Liver (tissue), 7 donors: ENCODE measurements at regions not wholly inside any gene's neighbourhood (a gene's known extent, or its start where the extent isn't known, plus 50 kb on each side); places are given as distances from the start of the nearest gene placed in this dataset.

Experiments used
- DNase-seq: peaks from one replicate; pipeline ENCODE4 v3.0.0-alpha.2; 2017; ENCODE audit warnings: low spot score
- H3K27ac ChIP-seq, 2 donors: one replicate each; pipeline ENCODE4 v1.7.0; 2013; ENCODE audit warnings: inconsistent platforms in 2 of 2, low read length in 2 of 2, control low read depth in 1 of 2, low read depth in 1 of 2, mild to moderate bottlenecking in 1 of 2
- H3K27me3 ChIP-seq, 4 donors: one replicate each; pipeline versions ENCODE4 v1.6.1 to v1.7.0; 2013; ENCODE audit warnings: low read length in 3 of 4, inconsistent platforms in 1 of 4, mild to moderate bottlenecking in 1 of 4, moderate library complexity in 1 of 4; ENCODE audit not compliant: control insufficient read depth in 4 of 4, insufficient read depth in 4 of 4
- H3K36me3 ChIP-seq, 4 donors: one replicate each; pipeline versions ENCODE4 v1.6.1 to v1.7.0; 2013; ENCODE audit warnings: low read length in 3 of 4, mild to moderate bottlenecking in 3 of 4, low read depth in 1 of 4, moderate library complexity in 1 of 4; ENCODE audit not compliant: control insufficient read depth in 4 of 4, insufficient read depth in 3 of 4
- H3K4me1 ChIP-seq, 4 donors: one replicate each; pipeline versions ENCODE4 v1.6.1 to v1.7.0; 2013; ENCODE audit warnings: low read length in 3 of 4, mild to moderate bottlenecking in 3 of 4, moderate library complexity in 1 of 4; ENCODE audit not compliant: control insufficient read depth in 4 of 4, insufficient read depth in 4 of 4
- H3K4me3 ChIP-seq, 3 donors: one replicate each; pipeline versions ENCODE4 v1.6.1 to v1.7.0; 2013; ENCODE audit warnings: low read length in 3 of 3, control low read depth in 1 of 3, low read depth in 1 of 3, mild to moderate bottlenecking in 1 of 3
- H3K9ac ChIP-seq, 2 donors: one replicate each; pipeline ENCODE4 v1.7.0; 2013; ENCODE audit warnings: low read length in 2 of 2, mild to moderate bottlenecking in 2 of 2, moderate library complexity in 2 of 2, control low read depth in 1 of 2, low read depth in 1 of 2
- H3K9me3 ChIP-seq, 4 donors: one replicate each; pipeline versions ENCODE4 v1.6.1 to v1.7.0; 2013; ENCODE audit warnings: low read length in 3 of 4; ENCODE audit not compliant: control insufficient read depth in 4 of 4
- ATF3 ChIP-seq: IDR thresholded peaks from 2 replicates; pipeline ENCODE4 v1.6.1; 2016; ENCODE audit warnings: antibody characterized with exemption
- EGR1 ChIP-seq, 2 donors: IDR thresholded peaks; 2 replicates each; pipeline ENCODE4 v1.6.1; 2016 to 2018; ENCODE audit warnings: antibody characterized with exemption in 2 of 2, low read depth in 2 of 2
- FOXA1 ChIP-seq: IDR thresholded peaks from 2 replicates; pipeline ENCODE4 v1.6.1; 2016; ENCODE audit warnings: antibody characterized with exemption
- FOXA2 ChIP-seq: IDR thresholded peaks from 2 replicates; pipeline ENCODE4 v1.6.1; 2016; ENCODE audit warnings: antibody characterized with exemption
- GABPA ChIP-seq, 2 donors: IDR thresholded peaks in 1 of 2; conservative IDR thresholded peaks in 1 of 2; 2 replicates each; pipeline ENCODE4 v1.6.1; 2016; ENCODE audit warnings: antibody characterized with exemption in 2 of 2, mild to moderate bottlenecking in 1 of 2, moderate library complexity in 1 of 2
- HNF4A ChIP-seq, 2 donors: conservative IDR thresholded peaks; 2 replicates each; pipeline ENCODE4 v1.6.1; 2016; ENCODE audit warnings: antibody characterized with exemption in 2 of 2, mild to moderate bottlenecking in 2 of 2
- HNF4G ChIP-seq: IDR thresholded peaks from 2 replicates; pipeline ENCODE4 v1.6.1; 2016; ENCODE audit warnings: antibody characterized with exemption
- JUND ChIP-seq, 2 donors: IDR thresholded peaks; 2 replicates each; pipeline ENCODE4 v1.6.1; 2016; ENCODE audit warnings: antibody characterized with exemption in 2 of 2
- MAX ChIP-seq: IDR thresholded peaks from 2 replicates; pipeline ENCODE4 v1.6.1; 2016; ENCODE audit warnings: antibody characterized with exemption
- NR2F2 ChIP-seq: IDR thresholded peaks from 2 replicates; pipeline ENCODE4 v1.6.1; 2016; ENCODE audit warnings: antibody characterized with exemption
- RAD21 ChIP-seq, 2 donors: IDR thresholded peaks; 2 replicates each; pipeline ENCODE4 v1.6.1; 2016; ENCODE audit warnings: antibody characterized with exemption in 2 of 2, mild to moderate bottlenecking in 2 of 2
- RXRA ChIP-seq, 2 donors: IDR thresholded peaks; 2 replicates each; pipeline ENCODE4 v1.6.1; 2017 to 2018; ENCODE audit warnings: antibody characterized with exemption in 2 of 2, mild to moderate bottlenecking in 1 of 2
- SP1 ChIP-seq: IDR thresholded peaks from 2 replicates; pipeline ENCODE4 v1.6.1; 2018; ENCODE audit warnings: antibody characterized with exemption, mild to moderate bottlenecking
- TAF1 ChIP-seq: conservative IDR thresholded peaks from 2 replicates; pipeline ENCODE4 v1.6.1; 2016; ENCODE audit warnings: antibody characterized with exemption, mild to moderate bottlenecking
- YY1 ChIP-seq: IDR thresholded peaks from 2 replicates; pipeline ENCODE4 v1.6.1; 2016; ENCODE audit warnings: antibody characterized with exemption, mild to moderate bottlenecking
- ZBTB33 ChIP-seq: IDR thresholded peaks from 2 replicates; pipeline ENCODE4 v1.6.1; 2016; ENCODE audit warnings: antibody characterized with exemption
- WGBS: extraction: QIAGEN DNeasy Blood & Tissue Kit; methylation state at CpG from one replicate; pipeline ENCODE4 v1.1.7; 2013; 5-methylcytosine and 5-hydroxymethylcytosine counted together
- donor health status: healthy.
- donor health status: healthy.
- donor health status: healthy.
- donor health status: healthy.

- TF ChIP-seq ZBTB33 = no peak
Observed at GRCh38 chr15:95556866-95557225, 773.7 kb upstream of the NR2F2 start (continued).

- no peak overlapping the region for H3K9ac ChIP-seq
- 76% methylated on average over 17 of the region's 17 CpGs for WGBS
- no peak overlapping the region for H3K27ac ChIP-seq
- no peak overlapping the region for H3K4me3 ChIP-seq
- no peaks in the 10 kb centered on the region for H3K4me1 ChIP-seq
- TF ChIP-seq ZBTB33 = no peak
- no peak for TF ChIP-seq ATF3
- peak in 1 of 2 donors; percentile 44 for TF ChIP-seq JUND (IDR thresholded peaks at IDR 0.05)
- no peak for TF ChIP-seq FOXA1
- TF ChIP-seq GABPA (IDR thresholded peaks at IDR 0.05 in 1 of 2, conservative IDR thresholded peaks at IDR 0.05 in 1 of 2) = no peak
- no peak for TF ChIP-seq HNF4A (conservative IDR thresholded peaks at IDR 0.05)
- H3K9me3 ChIP-seq = no peaks in the 10 kb centered on the region
- H3K27me3 ChIP-seq = no peaks in the 10 kb centered on the region
- no peak for DNase-seq
- H3K36me3 ChIP-seq = no peaks in the 10 kb centered on the region
Observed at GRCh38 chr15:95557226-95558046, 773.1 kb upstream of the NR2F2 start.

GRCh38 chr15:95558131-95558530, 772.4 kb upstream of the NR2F2 start:
- H3K9ac ChIP-seq = no peak overlapping the region
- H3K27ac ChIP-seq = no peak overlapping the region
- H3K4me1 ChIP-seq = no peaks in the 10 kb centered on the region
- no peak for TF ChIP-seq FOXA1
- TF ChIP-seq JUND (IDR thresholded peaks at IDR 0.05) = no peak
- H3K4me3 ChIP-seq = no peak overlapping the region
- H3K9me3 ChIP-seq = no peaks in the 10 kb centered on the region
- H3K36me3 ChIP-seq = no peaks in the 10 kb centered on the region
- 82% methylated on average over 2 of the region's 2 CpGs for WGBS
- H3K27me3 ChIP-seq = no peaks in the 10 kb centered on the region
- DNase-seq = no peak

- Histone ChIP-seq H3K9me3 (no peaks in the 10 kb centered on the region), H3K4me1 (no peaks in the 10 kb centered on the region), H3K27ac (no peak overlapping the region), H3K4me3 (no peak overlapping the region), H3K27me3 (no peaks in the 10 kb centered on the region), H3K36me3 (no peaks in the 10 kb centered on the region), H3K9ac (no peak overlapping the region)
- WGBS = 85% methylated on average over 2 of the region's 2 CpGs
- no peak for DNase-seq
- no peak for TF ChIP-seq HNF4A (conservative IDR thresholded peaks at IDR 0.05)
- no peak for TF ChIP-seq ZBTB33
- no peak for TF ChIP-seq EGR1 (IDR thresholded peaks at IDR 0.05; ENCODE audit: low read depth in 2 of 2)
- no peak for TF ChIP-seq MAX
- no peak for TF ChIP-seq RAD21 (IDR thresholded peaks at IDR 0.05)
- TF ChIP-seq ATF3 = no peak
- TF ChIP-seq FOXA2 = no peak
- no peak for TF ChIP-seq RXRA (IDR thresholded peaks at IDR 0.05)
- TF ChIP-seq TAF1 = no peak
- no peak for TF ChIP-seq NR2F2
- no peak for TF ChIP-seq SP1
- TF ChIP-seq HNF4G = no peak
- no peak for TF ChIP-seq JUND (IDR thresholded peaks at IDR 0.05)
- no peak for TF ChIP-seq YY1
Observed at GRCh38 chr15:95558916-95559315, 771.6 kb upstream of the NR2F2 start.
